CD4-positive, alpha-beta T cell treated with Interleukin-21 for 1 hour (primary cell): ENCODE measurements at regions not wholly inside any gene's neighbourhood (a gene's known extent, or its start where the extent isn't known, plus 50 kb on each side); places are given as distances from the start of the nearest gene placed in this dataset.

Experiments used
- DNase-seq: peaks from one replicate; pipeline ENCODE4 v3.0.0-alpha.2; 2020

- no peak for DNase-seq
Observed at GRCh38 chr22:44549701-44550100, 51.7 kb upstream of the RTL6 start.

DNA sequence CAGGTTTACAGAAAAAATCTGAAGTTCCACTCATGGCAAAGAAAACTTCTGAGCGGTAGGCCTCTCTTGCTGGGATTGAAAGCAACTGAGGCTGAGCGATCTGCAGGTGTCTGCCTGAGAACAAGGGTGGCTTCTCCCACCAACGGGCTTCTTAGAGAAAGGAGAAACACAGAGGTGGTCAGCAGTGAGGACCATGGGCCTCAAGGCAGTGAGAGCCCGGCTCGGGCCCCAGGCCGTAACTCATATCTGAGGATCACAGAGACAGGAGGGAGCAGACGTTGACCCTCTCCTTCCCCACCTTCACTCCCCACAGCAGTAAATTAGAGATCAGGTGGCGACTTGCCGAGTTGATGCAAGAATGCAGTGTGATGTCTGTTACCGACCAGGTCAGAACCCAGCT is 50.9 kb upstream of the RTL6 start:
- no peak for DNase-seq
